PC-9 (cell line): ENCODE measurements at regions not wholly inside any gene's neighbourhood (a gene's known extent, or its start where the extent isn't known, plus 50 kb on each side); places are given as distances from the start of the nearest gene placed in this dataset.
"Not testable (repeated sequence)": the region's sequence is repeated elsewhere in the genome, so short reads cannot be mapped to it uniquely, and the experiment has no call there.

Experiments
- CTCF ChIP-seq: fragments of 200-600 bp; sonication (generic); conservative IDR thresholded peaks from 2 replicates; pipeline ENCODE4 v1.6.1; 2017; ENCODE audit warnings: mixed run types, antibody characterized with exemption, mild to moderate bottlenecking, moderate library complexity
- EZH2 ChIP-seq: fragments of 200-600 bp; sonication (generic); IDR thresholded peaks from 2 replicates; pipeline ENCODE4 v1.8.0; 2017; ENCODE audit warnings: antibody characterized with exemption, low read depth

DNA sequence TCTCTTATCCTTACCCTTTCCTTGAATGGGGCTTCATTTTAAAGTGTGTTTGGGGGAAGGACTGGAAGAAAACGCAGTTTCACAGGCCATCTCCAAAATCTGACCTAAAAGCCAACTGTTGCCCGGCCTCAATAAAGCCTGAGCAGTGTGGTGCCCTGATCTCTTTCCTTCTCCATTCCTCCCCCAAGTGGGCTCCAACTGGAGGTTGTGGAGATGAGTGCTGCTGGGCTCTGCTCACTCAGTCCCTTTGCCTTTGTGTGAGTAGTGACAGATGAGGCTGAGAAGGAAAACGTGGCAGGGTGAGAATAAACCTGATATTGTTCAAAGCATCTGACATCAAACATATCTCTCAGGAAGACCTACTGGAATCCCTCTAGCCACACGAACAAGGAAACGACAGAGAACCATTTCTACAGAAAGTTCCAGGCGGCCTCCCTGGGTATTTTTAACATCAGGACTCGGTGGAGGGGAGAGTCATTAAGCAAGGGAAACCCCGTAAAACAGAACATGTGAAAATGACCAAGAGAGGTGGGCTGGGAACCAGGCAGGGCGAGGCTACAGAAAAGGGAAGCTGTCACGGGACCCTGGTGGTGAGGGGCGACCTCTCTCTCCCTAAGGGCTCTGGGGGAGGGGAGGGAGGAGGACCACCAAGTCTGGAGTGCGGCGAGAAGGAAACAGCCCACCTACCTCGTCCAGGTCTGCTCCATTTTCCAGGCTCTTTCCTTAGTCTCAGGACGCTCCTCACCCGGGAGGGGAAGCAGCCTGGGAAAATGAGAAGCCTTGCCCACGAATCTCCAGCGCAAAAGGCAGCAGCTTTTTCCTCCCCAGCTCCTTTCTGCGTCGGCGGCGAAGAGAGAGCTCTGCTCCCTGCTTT lies 59.1 kb upstream of the NBPF26 start:
- not testable (repeated sequence) for TF ChIP-seq CTCF, EZH2
